AG04450 (cell line): ENCODE measurements at regions not wholly inside any gene's neighbourhood (a gene's known extent, or its start where the extent isn't known, plus 50 kb on each side); places are given as distances from the start of the nearest gene placed in this dataset.

ENCODE experiments used
- CTCF ChIA-PET: fragments of 300-600, 350-600 bp; formaldehyde crosslinking; extraction: SDS; loops from one replicate; lab custom pipeline; 2022; ENCODE audit warnings: antibody characterized with exemption, inconsistent platforms; lab: Charles Lee
- POLR2A ChIA-PET: fragments of 350-600 bp; formaldehyde crosslinking; extraction: SDS; loops from one replicate; lab custom pipeline; 2021; ENCODE audit warnings: antibody characterized with exemption, inconsistent platforms; lab: Yijun Ruan, JAX
- DNase-seq: peaks from one replicate; pipeline ENCODE4 v3.0.0-alpha.2; 2011; ENCODE audit warnings: low read depth, low spot score
- H3K27ac ChIP-seq: one replicate; pipeline ENCODE4 v1.5.1; 2012; ENCODE audit warnings: low read depth, low read length, control low read depth
- H3K27me3 ChIP-seq: one replicate; pipeline ENCODE4 v1.6.0; 2012; ENCODE audit warnings: low read length; ENCODE audit not compliant: control insufficient read depth, insufficient read depth
- H3K4me3 ChIP-seq: 2 replicates; pipeline ENCODE4 v1.5.1; 2011; ENCODE audit warnings: mild to moderate bottlenecking, low read depth, low read length, control low read depth
- H3K9me3 ChIP-seq: 2 replicates; pipeline ENCODE4 v1.5.1; 2012; ENCODE audit warnings: low read length; ENCODE audit not compliant: control insufficient read depth, insufficient read depth
- CTCF ChIP-seq: IDR thresholded peaks from 2 replicates; pipeline ENCODE4 v1.5.1; 2011; ENCODE audit warnings: low read depth, low read length, control low read depth, inconsistent platforms

- Histone ChIP-seq H3K27me3 (peaks cover 2% of the 10 kb centered on the region), H3K27ac (no peak overlapping the region), H3K9me3 (no peaks in the 10 kb centered on the region), H3K4me3 (no peak overlapping the region)
- no peak for DNase-seq
- TF ChIP-seq CTCF, result no peak
- ChIA-PET CTCF (no interaction called here), POLR2A (no interaction called here)
Observed at GRCh38 chr2:41728788-41729338, 319.0 kb upstream of the PKDCC start.

- no peak for DNase-seq
- CTCF ChIA-PET, result no interaction called here
- no peak overlapping the region for H3K27ac ChIP-seq
- no peak overlapping the region for H3K4me3 ChIP-seq
- no peak for TF ChIP-seq CTCF
- H3K9me3 ChIP-seq, result no peaks in the 10 kb centered on the region
- POLR2A ChIA-PET, result no interaction called here
- H3K27me3 ChIP-seq, result peaks cover 2% of the 10 kb centered on the region
Observed at GRCh38 chr2:41729800-41730364, 317.9 kb upstream of the PKDCC start.

GRCh38 chr2:41735006-41735405 lies 312.8 kb upstream of the PKDCC start:
- ChIA-PET CTCF (no interaction called here), POLR2A (no interaction called here)
- H3K27me3 ChIP-seq, result no peaks in the 10 kb centered on the region
- H3K9me3 ChIP-seq, result no peaks in the 10 kb centered on the region
- no peak overlapping the region for H3K4me3 ChIP-seq
- DNase-seq, result no peak
- H3K27ac ChIP-seq, result no peak overlapping the region
- TF ChIP-seq CTCF, result no peak

GRCh38 chr2:41735476-41735875 lies 312.3 kb upstream of the PKDCC start:
- H3K27me3 ChIP-seq, result no peaks in the 10 kb centered on the region
- no peaks in the 10 kb centered on the region for H3K9me3 ChIP-seq
- no peak overlapping the region for H3K27ac ChIP-seq
- no peak for TF ChIP-seq CTCF
- POLR2A ChIA-PET, result no interaction called here
- DNase-seq, result no peak
- CTCF ChIA-PET, result no interaction called here
- H3K4me3 ChIP-seq, result no peak overlapping the region

- H3K9me3 ChIP-seq, result no peaks in the 10 kb centered on the region
- no peak overlapping the region for H3K4me3 ChIP-seq
- no peaks in the 10 kb centered on the region for H3K27me3 ChIP-seq
- no peak for DNase-seq
- ChIA-PET CTCF (no interaction called here), POLR2A (no interaction called here)
- H3K27ac ChIP-seq, result no peak overlapping the region
- no peak for TF ChIP-seq CTCF
Observed at GRCh38 chr2:41736105-41736567, 311.7 kb upstream of the PKDCC start.
